Endothelial cell of umbilical vein (primary cell): ENCODE measurements at regions not wholly inside any gene's neighbourhood (a gene's known extent, or its start where the extent isn't known, plus 50 kb on each side); places are given as distances from the start of the nearest gene placed in this dataset.

Source experiments
- BruUV-seq: library from RNA; stranded (reverse); fragments of 400-500 nt; replicated peaks from 2 replicates; lab custom pipeline; 2021; lab: Mats Ljungman, UMichigan
- CTCF ChIA-PET: fragments of 300-600, 350-600 bp; sonication (Branson Sonifier 250); formaldehyde crosslinking; loops from one replicate; lab custom pipeline; 2021; ENCODE audit warnings: antibody characterized with exemption, inconsistent platforms; lab: Charles Lee
- POLR2A ChIA-PET: fragments of 300-600, 350-600 bp; sonication (Branson Sonifier 250); formaldehyde crosslinking; loops from one replicate; lab custom pipeline; 2021; ENCODE audit warnings: antibody characterized with exemption, inconsistent platforms; lab: Charles Lee
- DNase-seq: peaks from one replicate; pipeline ENCODE4 v3.0.0-alpha.2; 2011; ENCODE audit warnings: low read depth, low spot score
- FAIRE-seq: peaks from 2 replicates; lab custom pipeline; 2011; peaks lifted over from hg19 to GRCh38; lab: Jason Lieb, UNC
- H2AFZ ChIP-seq: 2 replicates; pipeline ENCODE4 v1.6.0; 2012; ENCODE audit warnings: low read depth, low read length, control low read depth, inconsistent platforms
- H3K27ac ChIP-seq: 2 replicates; pipeline ENCODE4 v1.5.1; 2011; ENCODE audit warnings: low read depth, mild to moderate bottlenecking, control low read depth, low read length, moderate library complexity; ENCODE audit not compliant: insufficient read depth
- H3K27me3 ChIP-seq, 2 experiments: 2 replicates each; pipeline versions ENCODE4 v1.6.0 to v1.6.1; 2011; ENCODE audit warnings: low read length in 2 of 2, mixed read lengths in 1 of 2; ENCODE audit not compliant: control insufficient read depth in 2 of 2, insufficient read depth in 2 of 2
- H3K36me3 ChIP-seq, 2 experiments: 2 replicates in 1 of 2; 3 replicates in 1 of 2; pipeline ENCODE4 v1.5.1; 2011; ENCODE audit warnings: low read length in 2 of 2, mild to moderate bottlenecking in 1 of 2, moderate library complexity in 1 of 2; ENCODE audit not compliant: control insufficient read depth in 2 of 2, insufficient read depth in 2 of 2; ENCODE audit errors: extremely low read depth in 1 of 2
- H3K4me1 ChIP-seq: 3 replicates; pipeline ENCODE4 v1.5.1; 2011; ENCODE audit warnings: mild to moderate bottlenecking, low read length; ENCODE audit not compliant: control insufficient read depth, insufficient read depth; ENCODE audit errors: extremely low read depth
- H3K4me2 ChIP-seq: 2 replicates; pipeline ENCODE4 v1.6.1; 2011; ENCODE audit warnings: low read length, control low read depth, mixed read lengths; ENCODE audit not compliant: insufficient read depth
- H3K4me3 ChIP-seq, 3 experiments: fragments of 200-600 bp in 1 of 3; sonication (generic), shearing (Covaris generic) in 1 of 3; replicated peaks in 1 of 3; 2 replicates each; pipeline ENCODE4 v1.5.1; 2011 to 2016; ENCODE audit warnings: control low read depth in 3 of 3, low read length in 3 of 3, mild to moderate bottlenecking in 2 of 3, inconsistent platforms in 1 of 3, low read depth in 1 of 3, moderate library complexity in 1 of 3; ENCODE audit not compliant: insufficient read depth in 1 of 3
- H3K79me2 ChIP-seq: 2 replicates; pipeline ENCODE4 v1.6.0; 2012; ENCODE audit warnings: low read length, inconsistent platforms; ENCODE audit not compliant: control insufficient read depth, insufficient read depth
- H3K9ac ChIP-seq: replicated peaks from 2 replicates; pipeline ENCODE3; 2011; ENCODE audit warnings: low read length, control low read depth; ENCODE audit not compliant: insufficient read depth; ENCODE audit errors: extremely low read depth
- H3K9me1 ChIP-seq: replicated peaks from 3 replicates; pipeline ENCODE4 v1.6.0; 2011; ENCODE audit warnings: mild to moderate bottlenecking, low read length; ENCODE audit not compliant: control insufficient read depth, insufficient read depth; ENCODE audit errors: extremely low read depth
- H3K9me3 ChIP-seq: replicated peaks from 2 replicates; pipeline ENCODE4 v1.5.1; 2012; ENCODE audit warnings: low read length, inconsistent platforms; ENCODE audit not compliant: control insufficient read depth, insufficient read depth
- H4K20me1 ChIP-seq: replicated peaks from 2 replicates; pipeline ENCODE3; 2011; ENCODE audit warnings: mild to moderate bottlenecking, low read length; ENCODE audit not compliant: control insufficient read depth, insufficient read depth; ENCODE audit errors: extremely low read depth
- CTCF ChIP-seq, 2 donors: IDR thresholded peaks; 1 replicate in 1 of 2; 2 replicates in 1 of 2; pipeline ENCODE4 v1.5.1; 2011; ENCODE audit warnings: low read length in 2 of 2, mild to moderate bottlenecking in 2 of 2, moderate library complexity in 2 of 2, control low read depth in 1 of 2, inconsistent platforms in 1 of 2, low read depth in 1 of 2; ENCODE audit not compliant: insufficient read depth in 1 of 2; ENCODE audit errors: extremely low read depth in 1 of 2
- EZH2 ChIP-seq: IDR thresholded peaks from 2 replicates; pipeline ENCODE4 v1.6.1; 2012; ENCODE audit warnings: borderline replicate concordance, low read depth, mild to moderate bottlenecking, moderate library complexity, low read length, inconsistent platforms; ENCODE audit not compliant: severe bottlenecking
- FOS ChIP-seq: IDR thresholded peaks from 2 replicates; pipeline ENCODE4 v1.6.1; 2011; ENCODE audit warnings: mild to moderate bottlenecking, low read length, moderate library complexity, borderline replicate concordance; ENCODE audit not compliant: insufficient read depth
- GATA2 ChIP-seq: IDR thresholded peaks from 2 replicates; pipeline ENCODE4 v1.7.0; 2011; ENCODE audit warnings: low read depth, mild to moderate bottlenecking, moderate library complexity, mixed read lengths, low read length; ENCODE audit not compliant: insufficient read length, insufficient read depth
- JUN ChIP-seq: IDR thresholded peaks from 2 replicates; pipeline ENCODE4 v1.6.1; 2011; ENCODE audit warnings: borderline replicate concordance, low read depth; ENCODE audit not compliant: insufficient read length, insufficient read depth
- MAX ChIP-seq: IDR thresholded peaks from 2 replicates; pipeline ENCODE4 v1.6.1; 2011; ENCODE audit not compliant: insufficient read depth, insufficient read length
- MYC ChIP-seq: IDR thresholded peaks from one replicate; pipeline ENCODE4 v1.6.1; 2011; ENCODE audit warnings: mild to moderate bottlenecking, low read depth, low read length
- POLR2A ChIP-seq: IDR thresholded peaks from 2 replicates; pipeline ENCODE4 v1.6.1; 2012; ENCODE audit warnings: low read depth, mild to moderate bottlenecking, control low read depth, low read length
- POLR2AphosphoS5 ChIP-seq: IDR thresholded peaks from 2 replicates; pipeline ENCODE4 v1.6.1; 2012; ENCODE audit warnings: low read depth, mild to moderate bottlenecking, control low read depth, low read length, moderate library complexity; ENCODE audit not compliant: insufficient read depth
- dilution Hi-C: fragments of 300-500 bp; cut with MboI; formaldehyde crosslinking; loops from one replicate; pipeline ENCODE4 v1.15.0; 2019; ENCODE audit warnings: low sequenced_read_pairs; ENCODE audit not compliant: extremely low pct_ligation_motif_present
- intact Hi-C: fragments of 100-400 bp; cut with micrococcal nuclease; formaldehyde crosslinking; loops from one replicate; pipeline ENCODE4 v1.10.0; 2022

GRCh38 chr5:97842687-97843086, 659.6 kb upstream of the RIOK2 start:
- H3K27ac ChIP-seq: no peak overlapping the region
- H3K9ac ChIP-seq: no peak overlapping the region
- peaks cover 37% of the 10 kb centered on the region for H3K4me1 ChIP-seq
- H2AFZ ChIP-seq: no peak overlapping the region
- no peak overlapping the region for H3K4me3 ChIP-seq
- no peak for TF ChIP-seq CTCF (IDR thresholded peaks at IDR 0.05; ENCODE audit: extremely low read depth in 1 of 2, insufficient read depth in 1 of 2, low read depth in 1 of 2, low read length in 2 of 2)
- no peak for TF ChIP-seq JUN
- no peak for TF ChIP-seq EZH2
- no peak for TF ChIP-seq POLR2AphosphoS5
- no peak for TF ChIP-seq MYC
- TF ChIP-seq POLR2A: no peak
- no peak for TF ChIP-seq MAX
- TF ChIP-seq GATA2: no peak
- no peak for TF ChIP-seq FOS
- POLR2A ChIA-PET: no interaction called here
- no peaks in the 10 kb centered on the region for H3K36me3 ChIP-seq
- H3K9me1 ChIP-seq: no peaks in the 10 kb centered on the region
- H3K4me2 ChIP-seq: no peak overlapping the region
- CTCF ChIA-PET: no interaction called here
- no peaks in the 10 kb centered on the region for H3K9me3 ChIP-seq
- H4K20me1 ChIP-seq: no peaks in the 10 kb centered on the region
- intact Hi-C loops (loop anchor here (5.0 kb wide), 1 partner anchor 310 kb away; no protein-coding TSS in a partner anchor), dilution Hi-C loops (no loop called here)
- FAIRE-seq (no peak), DNase-seq (no peak)
- BruUV-seq: no TSS peak
- H3K27me3 ChIP-seq: no peaks in the 10 kb centered on the region
- no peaks in the 10 kb centered on the region for H3K79me2 ChIP-seq
